ENCODE measurements at regions not wholly inside any gene's neighbourhood (a gene's known extent, or its start where the extent isn't known, plus 50 kb on each side); places are given as distances from the start of the nearest gene placed in this dataset.

- H3K27me3 Mint-ChIP-seq (ENCODE audit: insufficient read depth), result peaks cover 6% of the 10 kb centered on the region
- Histone ChIP-seq H3K9me3 (ENCODE audit: control insufficient read depth, low read length) (no peaks in the 10 kb centered on the region), H3K27me3 (ENCODE audit: control insufficient read depth, insufficient read depth, low read length, poor library complexity, severe bottlenecking) (peaks cover 5% of the 10 kb centered on the region), H3K36me3 (ENCODE audit: control insufficient read depth, insufficient read depth, low read length) (no peaks in the 10 kb centered on the region), H3K4me3 (ENCODE audit: low read length) (no peak overlapping the region), H3K9ac (ENCODE audit: extremely low read depth, low read length, poor library complexity, severe bottlenecking) (no peak overlapping the region), H3K4me1 (ENCODE audit: control insufficient read depth, insufficient read depth, low read length) (no peaks in the 10 kb centered on the region), H3K27ac (ENCODE audit: low read depth, low read length) (no peak overlapping the region)
- WGBS, 2 experiments (ENCODE audit: insufficient coverage in 1 of 2, insufficient read length in 1 of 2), result 74 to 78% methylated on average over 3 to 5 of the region's 5 CpGs
- no peak overlapping the region for H3K4me3 Mint-ChIP-seq
- DNase-seq, result no peak
- H3K27ac Mint-ChIP-seq, result no peak overlapping the region
- TF ChIP-seq CTCF (conservative IDR thresholded peaks at IDR 0.05), result no peak
- no peaks in the 10 kb centered on the region for H3K36me3 Mint-ChIP-seq (ENCODE audit: low read depth)
- peaks cover 2% of the 10 kb centered on the region for H3K4me1 Mint-ChIP-seq
- H3K9me3 Mint-ChIP-seq, result no peaks in the 10 kb centered on the region
Measured at GRCh38 chr20:1761116-1761515, 103.5 kb upstream of the SIRPG start.

- Histone ChIP-seq H3K9me3 (ENCODE audit: control insufficient read depth, low read length) (no peaks in the 10 kb centered on the region), H3K4me3 (ENCODE audit: low read length) (no peak overlapping the region), H3K36me3 (ENCODE audit: control insufficient read depth, insufficient read depth, low read length) (no peaks in the 10 kb centered on the region), H3K27ac (ENCODE audit: low read depth, low read length) (no peak overlapping the region), H3K27me3 (ENCODE audit: control insufficient read depth, insufficient read depth, low read length, poor library complexity, severe bottlenecking) (no peaks in the 10 kb centered on the region), H3K4me1 (ENCODE audit: control insufficient read depth, insufficient read depth, low read length) (no peaks in the 10 kb centered on the region), H3K9ac (ENCODE audit: extremely low read depth, low read length, poor library complexity, severe bottlenecking) (no peak overlapping the region)
- Mint-ChIP-seq H3K9me3 (no peaks in the 10 kb centered on the region), H3K27ac (no peak overlapping the region), H3K27me3 (ENCODE audit: insufficient read depth) (peaks cover 3% of the 10 kb centered on the region), H3K36me3 (ENCODE audit: low read depth) (no peaks in the 10 kb centered on the region), H3K4me1 (peaks cover 2% of the 10 kb centered on the region), H3K4me3 (no peak overlapping the region)
- DNase-seq, result no peak
- TF ChIP-seq CTCF (conservative IDR thresholded peaks at IDR 0.05), result no peak
- 95% methylated on average over 2 of the region's 2 CpGs; no CpG with 5 or more reads in 1 of the 2 experiments for WGBS, 2 experiments (ENCODE audit: insufficient coverage in 1 of 2, insufficient read length in 1 of 2)
Measured at GRCh38 chr20:1758765-1759164, 101.2 kb upstream of the SIRPG start.

GRCh38 chr20:1757606-1758512 lies 100.3 kb upstream of the SIRPG start:
- peaks cover 2% of the 10 kb centered on the region for H3K4me1 Mint-ChIP-seq
- H3K36me3 Mint-ChIP-seq (ENCODE audit: low read depth), result no peaks in the 10 kb centered on the region
- no peak for TF ChIP-seq CTCF (conservative IDR thresholded peaks at IDR 0.05)
- H3K4me1 ChIP-seq (ENCODE audit: control insufficient read depth, insufficient read depth, low read length), result no peaks in the 10 kb centered on the region
- no peak overlapping the region for H3K4me3 ChIP-seq (ENCODE audit: low read length)
- no peaks in the 10 kb centered on the region for H3K36me3 ChIP-seq (ENCODE audit: control insufficient read depth, insufficient read depth, low read length)
- no peaks in the 10 kb centered on the region for H3K9me3 Mint-ChIP-seq
- H3K27me3 Mint-ChIP-seq (ENCODE audit: insufficient read depth), result peaks cover 3% of the 10 kb centered on the region
- H3K9me3 ChIP-seq (ENCODE audit: control insufficient read depth, low read length), result no peaks in the 10 kb centered on the region
- no peak overlapping the region for H3K27ac Mint-ChIP-seq
- H3K27me3 ChIP-seq (ENCODE audit: control insufficient read depth, insufficient read depth, low read length, poor library complexity, severe bottlenecking), result no peaks in the 10 kb centered on the region
- H3K9ac ChIP-seq (ENCODE audit: extremely low read depth, low read length, poor library complexity, severe bottlenecking), result no peak overlapping the region
- DNase-seq, result no peak
- no peak overlapping the region for H3K4me3 Mint-ChIP-seq
- H3K27ac ChIP-seq (ENCODE audit: low read depth, low read length), result no peak overlapping the region
- WGBS, 2 experiments (ENCODE audit: insufficient coverage in 1 of 2, insufficient read length in 1 of 2), result 90% methylated on average over 4 to 5 of the region's 5 CpGs
